HL-60 (cell line): ENCODE measurements at regions not wholly inside any gene's neighbourhood (a gene's known extent, or its start where the extent isn't known, plus 50 kb on each side); places are given as distances from the start of the nearest gene placed in this dataset.

ENCODE experiments used
- DNase-seq, 2 experiments: peaks; one replicate each; pipeline ENCODE4 v3.0.0-alpha.2; 2010 to 2020; ENCODE audit warnings: low read depth in 1 of 2, low spot score in 1 of 2
- H3K27ac ChIP-seq: fragments of 250-450 bp; sonication (Bioruptor Pico); replicated peaks from 2 replicates; pipeline ENCODE4 v1.5.1; 2020; ENCODE audit warnings: mild to moderate bottlenecking, moderate library complexity
- H3K27me3 ChIP-seq: fragments of 250-450 bp; sonication (Bioruptor Pico); 2 replicates; pipeline ENCODE4 v1.5.1; 2021; ENCODE audit warnings: mild to moderate bottlenecking, moderate library complexity; ENCODE audit not compliant: insufficient read depth, poor library complexity, severe bottlenecking
- H3K4me3 ChIP-seq: replicated peaks from 2 replicates; pipeline ENCODE4 v1.5.1; 2011; ENCODE audit warnings: mild to moderate bottlenecking, control low read depth, low read length; ENCODE audit not compliant: insufficient read depth
- CTCF ChIP-seq: IDR thresholded peaks from one replicate; pipeline ENCODE4 v1.5.1; 2011; ENCODE audit warnings: low read length, control low read depth, inconsistent platforms; ENCODE audit not compliant: insufficient read depth
- GABPA ChIP-seq: IDR thresholded peaks from 2 replicates; pipeline ENCODE4 v1.6.1; 2012; ENCODE audit warnings: low read depth
- POLR2AphosphoS5 ChIP-seq: IDR thresholded peaks from 2 replicates; pipeline ENCODE4 v1.6.1; 2012; ENCODE audit warnings: low read depth
- SPI1 ChIP-seq: IDR thresholded peaks from 2 replicates; pipeline ENCODE4 v1.6.1; 2012; ENCODE audit warnings: low read depth, mild to moderate bottlenecking, borderline replicate concordance
- TF ChIP-seq, protein P1 (sequence below): IDR thresholded peaks from 2 replicates; pipeline ENCODE4 v1.6.1; 2012; ENCODE audit warnings: low read depth; ENCODE audit not compliant: insufficient replicate concordance

DNA sequence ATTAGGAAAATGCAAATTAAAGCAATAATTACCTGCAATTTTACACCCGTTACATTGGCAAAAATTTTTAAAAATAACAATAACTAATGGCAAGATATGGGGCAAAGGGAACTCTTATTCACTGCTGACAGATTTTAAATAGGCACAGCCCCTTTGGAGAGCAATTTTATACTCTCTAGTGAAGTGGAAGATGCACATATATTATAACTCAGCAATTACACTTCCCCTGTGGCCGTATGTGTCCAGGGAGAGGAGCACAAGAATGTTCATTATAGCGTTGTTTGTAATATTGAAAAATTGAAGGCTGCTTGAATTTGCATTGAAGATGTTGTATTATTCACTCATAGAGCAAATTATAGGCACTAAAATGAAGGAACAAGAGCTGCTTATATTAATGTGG, 488.3 kb upstream of the ATXN7L3B start:
- no peaks in the 10 kb centered on the region for H3K27me3 ChIP-seq
- no peak overlapping the region for H3K4me3 ChIP-seq
- TF ChIP-seq GABPA (no peak), CTCF (no peak), POLR2AphosphoS5 (no peak), SPI1 (no peak)
- TF ChIP-seq, protein P1, sequence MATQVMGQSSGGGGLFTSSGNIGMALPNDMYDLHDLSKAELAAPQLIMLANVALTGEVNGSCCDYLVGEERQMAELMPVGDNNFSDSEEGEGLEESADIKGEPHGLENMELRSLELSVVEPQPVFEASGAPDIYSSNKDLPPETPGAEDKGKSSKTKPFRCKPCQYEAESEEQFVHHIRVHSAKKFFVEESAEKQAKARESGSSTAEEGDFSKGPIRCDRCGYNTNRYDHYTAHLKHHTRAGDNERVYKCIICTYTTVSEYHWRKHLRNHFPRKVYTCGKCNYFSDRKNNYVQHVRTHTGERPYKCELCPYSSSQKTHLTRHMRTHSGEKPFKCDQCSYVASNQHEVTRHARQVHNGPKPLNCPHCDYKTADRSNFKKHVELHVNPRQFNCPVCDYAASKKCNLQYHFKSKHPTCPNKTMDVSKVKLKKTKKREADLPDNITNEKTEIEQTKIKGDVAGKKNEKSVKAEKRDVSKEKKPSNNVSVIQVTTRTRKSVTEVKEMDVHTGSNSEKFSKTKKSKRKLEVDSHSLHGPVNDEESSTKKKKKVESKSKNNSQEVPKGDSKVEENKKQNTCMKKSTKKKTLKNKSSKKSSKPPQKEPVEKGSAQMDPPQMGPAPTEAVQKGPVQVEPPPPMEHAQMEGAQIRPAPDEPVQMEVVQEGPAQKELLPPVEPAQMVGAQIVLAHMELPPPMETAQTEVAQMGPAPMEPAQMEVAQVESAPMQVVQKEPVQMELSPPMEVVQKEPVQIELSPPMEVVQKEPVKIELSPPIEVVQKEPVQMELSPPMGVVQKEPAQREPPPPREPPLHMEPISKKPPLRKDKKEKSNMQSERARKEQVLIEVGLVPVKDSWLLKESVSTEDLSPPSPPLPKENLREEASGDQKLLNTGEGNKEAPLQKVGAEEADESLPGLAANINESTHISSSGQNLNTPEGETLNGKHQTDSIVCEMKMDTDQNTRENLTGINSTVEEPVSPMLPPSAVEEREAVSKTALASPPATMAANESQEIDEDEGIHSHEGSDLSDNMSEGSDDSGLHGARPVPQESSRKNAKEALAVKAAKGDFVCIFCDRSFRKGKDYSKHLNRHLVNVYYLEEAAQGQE, result no peak
- no peak for DNase-seq
- no peak overlapping the region for H3K27ac ChIP-seq

DNA sequence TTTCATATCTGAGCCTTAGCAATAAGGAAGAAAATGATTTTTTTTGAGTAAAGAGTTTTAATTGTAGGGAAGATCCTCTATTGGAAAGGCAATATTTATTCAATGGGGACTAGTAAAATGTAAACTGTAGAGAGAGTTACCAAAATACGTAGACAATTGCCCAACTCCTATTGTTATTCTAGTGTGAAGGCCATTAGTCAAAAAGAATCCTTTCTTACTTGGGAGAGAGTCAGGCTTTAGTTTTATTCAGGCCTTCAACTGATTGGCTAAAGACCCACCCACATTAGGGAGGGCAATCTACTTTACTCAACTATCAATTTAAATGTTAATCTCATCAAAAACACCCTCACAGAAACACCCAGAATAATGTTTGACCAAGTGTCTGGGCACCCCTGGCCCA, 485.8 kb upstream of the ATXN7L3B start:
- Histone ChIP-seq H3K27me3 (no peaks in the 10 kb centered on the region), H3K4me3 (no peak overlapping the region), H3K27ac (no peak overlapping the region)
- TF ChIP-seq CTCF, result no peak
- no peak for TF ChIP-seq POLR2AphosphoS5
- TF ChIP-seq SPI1, result no peak
- no peak for TF ChIP-seq GABPA
- DNase-seq, result no peak

GRCh38 chr12:74066476-74066875, 471.2 kb upstream of the ATXN7L3B start:
- no peak overlapping the region for H3K4me3 ChIP-seq
- no peaks in the 10 kb centered on the region for H3K27me3 ChIP-seq
- DNase-seq, result no peak
- TF ChIP-seq, protein P1, result no peak
- TF ChIP-seq CTCF, result no peak
- no peak for TF ChIP-seq GABPA
- TF ChIP-seq SPI1, result no peak
- TF ChIP-seq POLR2AphosphoS5, result no peak
- no peak overlapping the region for H3K27ac ChIP-seq

DNA sequence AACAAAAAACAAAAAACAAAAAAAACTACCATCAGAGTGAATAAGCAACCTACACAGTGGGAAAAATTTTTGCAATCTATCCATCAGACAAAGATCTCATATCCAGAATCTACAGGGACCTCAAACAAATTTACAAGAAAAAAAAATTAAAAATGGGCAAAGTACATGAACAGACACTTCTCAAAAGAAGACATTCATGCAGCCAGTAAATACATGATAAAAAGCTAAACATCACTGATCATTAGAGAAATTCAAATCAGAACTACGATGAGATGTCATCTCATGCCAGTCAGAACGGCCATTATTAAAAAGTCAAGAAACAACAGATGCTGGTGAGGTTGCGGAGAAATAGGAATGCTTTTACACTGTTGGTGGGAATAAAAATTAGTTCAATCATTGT, 466.5 kb upstream of the ATXN7L3B start:
- H3K4me3 ChIP-seq, result no peak overlapping the region
- no peak for DNase-seq
- TF ChIP-seq POLR2AphosphoS5 (no peak), SPI1 (no peak)
- TF ChIP-seq, protein P1, result no peak

More for the DNA sequence above, 466.5 kb upstream of the ATXN7L3B start:
- no peaks in the 10 kb centered on the region for H3K27me3 ChIP-seq
- H3K27ac ChIP-seq, result no peak overlapping the region
